Gastrocnemius medialis (tissue), 4 donors: ENCODE measurements at regions not wholly inside any gene's neighbourhood (a gene's known extent, or its start where the extent isn't known, plus 50 kb on each side); places are given as distances from the start of the nearest gene placed in this dataset.

Experiments used
- ATAC-seq, 2 donors: fragments of 150-250 bp; one replicate each; pipeline ENCODE4 v1.9.1; 2016
- DNase-seq, 2 donors: peaks; one replicate each; pipeline ENCODE4 v3.0.0-alpha.2; 2019
- H3K27ac ChIP-seq, 4 donors: fragments of 200-600 bp; sonication (generic); 1 replicate in 1 of 4; 2 replicates in 3 of 4; pipeline ENCODE4 v1.5.1; 2016 to 2018; ENCODE audit warnings: mild to moderate bottlenecking in 2 of 4, moderate library complexity in 1 of 4
- H3K27me3 ChIP-seq, 3 donors: fragments of 200-600 bp; sonication (generic) in 2 of 3; 1 replicate in 1 of 3; 2 replicates in 2 of 3; pipeline versions ENCODE4 v1.5.1 to v1.6.0; 2016 to 2019; ENCODE audit warnings: mild to moderate bottlenecking in 1 of 3, moderate library complexity in 1 of 3
- H3K36me3 ChIP-seq, 2 donors: fragments of 200-600 bp; sonication (generic) in 1 of 2; one replicate each; pipeline ENCODE4 v1.5.1; 2017 to 2018
- H3K4me1 ChIP-seq, 2 donors: fragments of 200-600 bp; sonication (generic) in 1 of 2; one replicate each; pipeline ENCODE4 v1.5.1; 2016 to 2017; ENCODE audit warnings: mild to moderate bottlenecking in 2 of 2
- H3K4me3 ChIP-seq, 4 donors: fragments of 200-600 bp; sonication (generic) in 3 of 4; 1 replicate in 1 of 4; 2 replicates in 3 of 4; pipeline ENCODE4 v1.5.1; 2016 to 2019; ENCODE audit warnings: mild to moderate bottlenecking in 2 of 4
- H3K9me3 ChIP-seq, 3 donors: fragments of 200-600 bp; sonication (generic) in 2 of 3; 1 replicate in 1 of 3; 2 replicates in 2 of 3; pipeline ENCODE4 v1.5.1; 2016 to 2019
- CTCF ChIP-seq, 5 experiments: fragments of 450-650 bp in 3 of 5; fragments of 200-600 bp in 2 of 5; sonication (generic) in 2 of 5; IDR thresholded peaks in 4 of 5; conservative IDR thresholded peaks in 1 of 5; 1 replicate in 4 of 5; 2 replicates in 1 of 5; pipeline ENCODE4 v1.5.1; 2016 to 2019; ENCODE audit warnings: antibody characterized with exemption in 5 of 5, mild to moderate bottlenecking in 3 of 5, moderate library complexity in 3 of 5
- POLR2A ChIP-seq, 2 donors: fragments of 450-650 bp; IDR thresholded peaks; one replicate each; pipeline ENCODE4 v1.6.1; 2017; ENCODE audit warnings: antibody characterized with exemption in 2 of 2, mild to moderate bottlenecking in 2 of 2, moderate library complexity in 2 of 2
- in situ Hi-C, 4 donors: fragments of 200-750 bp; cut with MboI; loops; one replicate each; pipeline versions ENCODE4 v1.15.0 to v1.8.0; 2017; ENCODE audit warnings: low sequenced_read_pairs in 4 of 4
- intact Hi-C: fragments of 100-400 bp; cut with DNase I; formaldehyde crosslinking; loops from one replicate; pipeline ENCODE4 v1.15.1; 2023; ENCODE audit warnings: low total_unique reads

GRCh38 chr4:115366390-115366789 lies 253.0 kb upstream of the NDST4 start:
- Histone ChIP-seq H3K4me1 (no peaks in the 10 kb centered on the region), H3K27ac (no peak overlapping the region), H3K36me3 (no peaks in the 10 kb centered on the region), H3K27me3 (no peaks in the 10 kb centered on the region), H3K4me3 (no peak overlapping the region), H3K9me3 (no peaks in the 10 kb centered on the region)
- ATAC-seq (no peak), DNase-seq (no peak)
- intact Hi-C loops = no loop called here
- no peak for TF ChIP-seq CTCF (IDR thresholded peaks at IDR 0.05 in 4 of 5, conservative IDR thresholded peaks at IDR 0.05 in 1 of 5)
- TF ChIP-seq POLR2A (IDR thresholded peaks at IDR 0.05) = no peak
- in situ Hi-C loops = no loop called here

- TF ChIP-seq POLR2A (IDR thresholded peaks at IDR 0.05) (no peak), CTCF (IDR thresholded peaks at IDR 0.05 in 4 of 5, conservative IDR thresholded peaks at IDR 0.05 in 1 of 5) (no peak)
- no peak overlapping the region for H3K4me3 ChIP-seq
- no peak overlapping the region for H3K27ac ChIP-seq
- H3K4me1 ChIP-seq = no peaks in the 10 kb centered on the region
- in situ Hi-C loops (no loop called here), intact Hi-C loops (no loop called here)
- no peak for ATAC-seq
- H3K36me3 ChIP-seq = no peaks in the 10 kb centered on the region
- no peaks in the 10 kb centered on the region for H3K27me3 ChIP-seq
- DNase-seq = no peak
- H3K9me3 ChIP-seq = no peaks in the 10 kb centered on the region
Observed at GRCh38 chr4:115365185-115365584, 251.8 kb upstream of the NDST4 start.

- Histone ChIP-seq H3K4me1 (no peaks in the 10 kb centered on the region), H3K9me3 (no peaks in the 10 kb centered on the region), H3K27ac (no peak overlapping the region), H3K36me3 (no peaks in the 10 kb centered on the region), H3K4me3 (no peak overlapping the region), H3K27me3 (no peaks in the 10 kb centered on the region)
- TF ChIP-seq CTCF (IDR thresholded peaks at IDR 0.05 in 4 of 5, conservative IDR thresholded peaks at IDR 0.05 in 1 of 5) = no peak
- no peak for TF ChIP-seq POLR2A (IDR thresholded peaks at IDR 0.05)
- intact Hi-C loops = no loop called here
- no peak for DNase-seq
- in situ Hi-C loops = no loop called here
- ATAC-seq = no peak
Observed at GRCh38 chr4:115361781-115362180, 248.4 kb upstream of the NDST4 start.

- in situ Hi-C loops (no loop called here), intact Hi-C loops (no loop called here)
- ATAC-seq (no peak), DNase-seq (no peak)
- no peaks in the 10 kb centered on the region for H3K9me3 ChIP-seq
- H3K4me3 ChIP-seq = no peak overlapping the region
- H3K27ac ChIP-seq = no peak overlapping the region
- no peaks in the 10 kb centered on the region for H3K36me3 ChIP-seq
- H3K27me3 ChIP-seq = no peaks in the 10 kb centered on the region
- TF ChIP-seq CTCF (IDR thresholded peaks at IDR 0.05 in 4 of 5, conservative IDR thresholded peaks at IDR 0.05 in 1 of 5) (no peak), POLR2A (IDR thresholded peaks at IDR 0.05) (no peak)
- no peaks in the 10 kb centered on the region for H3K4me1 ChIP-seq
Observed at GRCh38 chr4:115360431-115360830, 247.0 kb upstream of the NDST4 start.

DNA sequence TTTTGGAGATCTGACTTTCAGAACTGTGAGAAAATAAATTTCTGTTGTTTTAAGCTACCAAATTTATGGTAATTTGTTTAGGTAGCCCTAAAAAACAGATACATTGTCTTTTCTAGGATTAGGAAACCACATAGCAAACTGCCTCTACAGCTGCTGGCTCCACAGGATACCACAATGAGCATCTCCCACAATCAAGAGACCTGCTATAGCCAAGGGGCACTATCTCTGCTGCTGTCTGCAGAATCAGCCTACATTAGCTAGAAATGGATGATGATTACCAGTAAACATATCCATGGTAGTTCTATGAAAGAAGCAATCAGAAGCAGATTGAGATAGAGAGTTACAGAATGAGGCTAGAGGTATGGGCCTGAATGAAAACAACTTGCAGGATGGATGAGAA lies 244.4 kb upstream of the NDST4 start:
- no peak overlapping the region for H3K27ac ChIP-seq
- in situ Hi-C loops = no loop called here
- no peak for TF ChIP-seq CTCF (IDR thresholded peaks at IDR 0.05 in 4 of 5, conservative IDR thresholded peaks at IDR 0.05 in 1 of 5)
- no peak for TF ChIP-seq POLR2A (IDR thresholded peaks at IDR 0.05)
- H3K36me3 ChIP-seq = no peaks in the 10 kb centered on the region
- DNase-seq = no peak
- intact Hi-C loops = no loop called here
- no peaks in the 10 kb centered on the region for H3K27me3 ChIP-seq
- H3K4me3 ChIP-seq = no peak overlapping the region
- H3K9me3 ChIP-seq = no peaks in the 10 kb centered on the region
- no peak for ATAC-seq
- no peaks in the 10 kb centered on the region for H3K4me1 ChIP-seq
